Adipocyte (in vitro differentiated cells): ENCODE measurements at regions not wholly inside any gene's neighbourhood (a gene's known extent, or its start where the extent isn't known, plus 50 kb on each side); places are given as distances from the start of the nearest gene placed in this dataset.
A peak's percentile ranks its signal among the peaks of the same experiment; 100 is the strongest.
"Not testable (repeated sequence)": the region's sequence is repeated elsewhere in the genome, so short reads cannot be mapped to it uniquely, and the experiment has no call there.

ENCODE experiments used
- DNase-seq: peaks from one replicate; pipeline ENCODE4 v3.0.0-alpha.2; 2015; ENCODE audit warnings: low read depth
- H3K27me3 ChIP-seq: replicated peaks from 2 replicates; pipeline ENCODE4 v1.7.0; 2013; ENCODE audit warnings: mild to moderate bottlenecking, low read length, moderate library complexity; ENCODE audit not compliant: control insufficient read depth, insufficient read depth
- H3K36me3 ChIP-seq: 2 replicates; pipeline ENCODE4 v1.7.0; 2013; ENCODE audit warnings: low read length, mild to moderate bottlenecking, moderate library complexity; ENCODE audit not compliant: control insufficient read depth, insufficient read depth, severe bottlenecking
- H3K4me1 ChIP-seq: 2 replicates; pipeline ENCODE4 v1.7.0; 2013; ENCODE audit warnings: mild to moderate bottlenecking, low read length, moderate library complexity; ENCODE audit not compliant: control insufficient read depth, insufficient read depth
- H3K4me3 ChIP-seq: 2 replicates; pipeline ENCODE4 v1.7.0; 2013; ENCODE audit warnings: mild to moderate bottlenecking, low read length, moderate library complexity
- H3K9ac ChIP-seq: 2 replicates; pipeline ENCODE4 v1.7.0; 2013; ENCODE audit warnings: mild to moderate bottlenecking, low read length, moderate library complexity
- H3K9me3 ChIP-seq: 2 replicates; pipeline ENCODE4 v1.7.0; 2013; ENCODE audit warnings: mild to moderate bottlenecking, low read length, moderate library complexity; ENCODE audit not compliant: control insufficient read depth

- no peaks in the 10 kb centered on the region for H3K36me3 ChIP-seq
- peaks cover 18% of the 10 kb centered on the region for H3K4me1 ChIP-seq
- H3K9ac ChIP-seq: no peak overlapping the region
- H3K9me3 ChIP-seq: no peaks in the 10 kb centered on the region
- no peaks in the 10 kb centered on the region for H3K27me3 ChIP-seq
- no peak for DNase-seq
- no peak overlapping the region for H3K4me3 ChIP-seq
Measured at GRCh38 chr5:99058466-99058865, 129.7 kb upstream of the CHD1 start.

- Histone ChIP-seq H3K9ac (no peak overlapping the region), H3K36me3 (no peaks in the 10 kb centered on the region), H3K27me3 (no peaks in the 10 kb centered on the region), H3K4me1 (no peaks in the 10 kb centered on the region), H3K9me3 (no peaks in the 10 kb centered on the region), H3K4me3 (no peak overlapping the region)
- DNase-seq: no peak
Measured at GRCh38 chr5:99054972-99055371, 126.2 kb upstream of the CHD1 start.

GRCh38 chr5:99045871-99046270 is 117.1 kb upstream of the CHD1 start:
- Histone ChIP-seq H3K4me3 (no peak overlapping the region), H3K4me1 (peaks cover 8% of the 10 kb centered on the region), H3K36me3 (no peaks in the 10 kb centered on the region), H3K9me3 (no peaks in the 10 kb centered on the region), H3K27me3 (no peaks in the 10 kb centered on the region), H3K9ac (no peak overlapping the region)
- no peak for DNase-seq

- H3K4me3 ChIP-seq, H3K36me3 ChIP-seq, H3K4me1 ChIP-seq, DNase-seq, H3K9ac ChIP-seq, H3K27me3 ChIP-seq, H3K9me3 ChIP-seq: not testable (repeated sequence)
Measured at GRCh38 chr5:99043257-99043656, 114.5 kb upstream of the CHD1 start.

GRCh38 chr5:99037668-99038067 is 108.9 kb upstream of the CHD1 start:
- Histone ChIP-seq H3K4me1 (peaks cover 3% of the 10 kb centered on the region), H3K9ac (no peak overlapping the region), H3K27me3 (no peaks in the 10 kb centered on the region), H3K4me3 (no peak overlapping the region), H3K36me3 (no peaks in the 10 kb centered on the region), H3K9me3 (no peaks in the 10 kb centered on the region)
- DNase-seq: no peak

GRCh38 chr5:99035942-99036341 is 107.1 kb upstream of the CHD1 start:
- H3K9ac ChIP-seq: no peak overlapping the region
- H3K4me3 ChIP-seq: no peak overlapping the region
- no peaks in the 10 kb centered on the region for H3K9me3 ChIP-seq
- H3K36me3 ChIP-seq: no peaks in the 10 kb centered on the region
- no peaks in the 10 kb centered on the region for H3K27me3 ChIP-seq
- no peak for DNase-seq
- H3K4me1 ChIP-seq: peaks cover 14% of the 10 kb centered on the region

- H3K27me3 ChIP-seq: no peaks in the 10 kb centered on the region
Measured at GRCh38 chr5:99034336-99034735, 105.5 kb upstream of the CHD1 start.

GRCh38 chr5:99033014-99033900 is 104.5 kb upstream of the CHD1 start:
- H3K9me3 ChIP-seq: no peaks in the 10 kb centered on the region
- H3K9ac ChIP-seq: peak overlapping the region; percentile 46
- no peaks in the 10 kb centered on the region for H3K27me3 ChIP-seq
- H3K36me3 ChIP-seq: no peaks in the 10 kb centered on the region
- peaks cover 17% of the 10 kb centered on the region for H3K4me1 ChIP-seq
- peak overlapping the region; percentile 71 for H3K4me3 ChIP-seq
- peak; percentile 33 for DNase-seq

More at GRCh38 chr5:99034336-99034735, 105.5 kb upstream of the CHD1 start:
- H3K4me3 ChIP-seq: no peak overlapping the region
- H3K9ac ChIP-seq: no peak overlapping the region
- H3K4me1 ChIP-seq: peaks cover 17% of the 10 kb centered on the region
- DNase-seq: peak; percentile 18
- no peaks in the 10 kb centered on the region for H3K36me3 ChIP-seq
- no peaks in the 10 kb centered on the region for H3K9me3 ChIP-seq

GRCh38 chr5:99032234-99033013 is 103.6 kb upstream of the CHD1 start:
- peaks cover 17% of the 10 kb centered on the region for H3K4me1 ChIP-seq
- peak; percentile 91 for DNase-seq
- H3K9ac ChIP-seq: peak overlapping the region; percentile 46
- no peaks in the 10 kb centered on the region for H3K9me3 ChIP-seq
- peak overlapping the region; percentile 71 for H3K4me3 ChIP-seq
- H3K36me3 ChIP-seq: no peaks in the 10 kb centered on the region
- H3K27me3 ChIP-seq: no peaks in the 10 kb centered on the region

- DNase-seq: no peak
- Histone ChIP-seq H3K27me3 (no peaks in the 10 kb centered on the region), H3K4me3 (no peak overlapping the region), H3K9me3 (no peaks in the 10 kb centered on the region), H3K4me1 (peaks cover 17% of the 10 kb centered on the region), H3K9ac (no peak overlapping the region), H3K36me3 (no peaks in the 10 kb centered on the region)
Measured at GRCh38 chr5:99030906-99031440, 102.2 kb upstream of the CHD1 start.

GRCh38 chr5:99029172-99029571 is 100.4 kb upstream of the CHD1 start:
- Histone ChIP-seq H3K36me3 (no peaks in the 10 kb centered on the region), H3K4me1 (peaks cover 17% of the 10 kb centered on the region), H3K4me3 (no peak overlapping the region), H3K27me3 (no peaks in the 10 kb centered on the region), H3K9ac (no peak overlapping the region), H3K9me3 (no peaks in the 10 kb centered on the region)
- DNase-seq: no peak
